ENCODE measurements at regions not wholly inside any gene's neighbourhood (a gene's known extent, or its start where the extent isn't known, plus 50 kb on each side); places are given as distances from the start of the nearest gene placed in this dataset.

- Mint-ChIP-seq H3K27me3 (no peaks in the 10 kb centered on the region), H3K4me1 (no peaks in the 10 kb centered on the region), H3K36me3 (ENCODE audit: low read depth) (no peaks in the 10 kb centered on the region), H3K4me3 (no peak overlapping the region), H3K9me3 (ENCODE audit: low read depth) (no peaks in the 10 kb centered on the region), H3K27ac (no peak overlapping the region)
- ChIA-PET POLR2A (no interaction called here), CTCF (no interaction called here)
- intact Hi-C loops (cut with DNase I, micrococcal nuclease), result no loop called here
- no peak for DNase-seq
- peak; percentile 51 for ATAC-seq
Measured at GRCh38 chr5:124343451-124343867, 403.0 kb downstream of the ZNF608 start.

GRCh38 chr5:124342986-124343385 lies 403.5 kb downstream of the ZNF608 start:
- H3K36me3 Mint-ChIP-seq (ENCODE audit: low read depth), result no peaks in the 10 kb centered on the region
- no peak for DNase-seq
- intact Hi-C loops (cut with DNase I, micrococcal nuclease), result no loop called here
- CTCF ChIA-PET, result no interaction called here
- H3K27ac Mint-ChIP-seq, result no peak overlapping the region
- peaks cover 2% of the 10 kb centered on the region for H3K27me3 Mint-ChIP-seq
- no peak overlapping the region for H3K4me3 Mint-ChIP-seq
- no peaks in the 10 kb centered on the region for H3K9me3 Mint-ChIP-seq (ENCODE audit: low read depth)
- no peak for ATAC-seq
- POLR2A ChIA-PET, result no interaction called here
- no peaks in the 10 kb centered on the region for H3K4me1 Mint-ChIP-seq

GRCh38 chr5:124342584-124342983 lies 403.9 kb downstream of the ZNF608 start:
- ChIA-PET POLR2A (no interaction called here), CTCF (no interaction called here)
- intact Hi-C loops (cut with DNase I, micrococcal nuclease), result no loop called here
- DNase-seq (no peak), ATAC-seq (no peak)
- Mint-ChIP-seq H3K27me3 (peaks cover 2% of the 10 kb centered on the region), H3K4me1 (no peaks in the 10 kb centered on the region), H3K27ac (no peak overlapping the region), H3K9me3 (ENCODE audit: low read depth) (no peaks in the 10 kb centered on the region), H3K36me3 (ENCODE audit: low read depth) (no peaks in the 10 kb centered on the region), H3K4me3 (no peak overlapping the region)

GRCh38 chr5:124342027-124342471 lies 404.4 kb downstream of the ZNF608 start:
- Mint-ChIP-seq H3K4me1 (no peaks in the 10 kb centered on the region), H3K4me3 (no peak overlapping the region), H3K27me3 (peaks cover 2% of the 10 kb centered on the region), H3K9me3 (ENCODE audit: low read depth) (no peaks in the 10 kb centered on the region), H3K27ac (no peak overlapping the region), H3K36me3 (ENCODE audit: low read depth) (no peaks in the 10 kb centered on the region)
- CTCF ChIA-PET, result no interaction called here
- ATAC-seq (no peak), DNase-seq (no peak)
- POLR2A ChIA-PET, result no interaction called here
- intact Hi-C loops (cut with DNase I, micrococcal nuclease), result no loop called here

- ChIA-PET POLR2A (no interaction called here), CTCF (no interaction called here)
- intact Hi-C loops (cut with DNase I, micrococcal nuclease), result no loop called here
- Mint-ChIP-seq H3K27me3 (peaks cover 2% of the 10 kb centered on the region), H3K4me1 (no peaks in the 10 kb centered on the region), H3K4me3 (no peak overlapping the region), H3K9me3 (ENCODE audit: low read depth) (no peaks in the 10 kb centered on the region), H3K27ac (no peak overlapping the region), H3K36me3 (ENCODE audit: low read depth) (no peaks in the 10 kb centered on the region)
- DNase-seq (no peak), ATAC-seq (no peak)
Measured at GRCh38 chr5:124341066-124341858, 405.2 kb downstream of the ZNF608 start.

- CTCF ChIA-PET, result no interaction called here
- no peak overlapping the region for H3K27ac Mint-ChIP-seq
- ATAC-seq (no peak), DNase-seq (no peak)
- no peak overlapping the region for H3K4me3 Mint-ChIP-seq
- no peaks in the 10 kb centered on the region for H3K36me3 Mint-ChIP-seq (ENCODE audit: low read depth)
- intact Hi-C loops (cut with DNase I, micrococcal nuclease), result no loop called here
- H3K27me3 Mint-ChIP-seq, result peaks cover 2% of the 10 kb centered on the region
- no peaks in the 10 kb centered on the region for H3K9me3 Mint-ChIP-seq (ENCODE audit: low read depth)
- H3K4me1 Mint-ChIP-seq, result no peaks in the 10 kb centered on the region
- POLR2A ChIA-PET, result no interaction called here
Measured at GRCh38 chr5:124337996-124338395, 408.4 kb downstream of the ZNF608 start.

GRCh38 chr5:124333298-124333979 lies 413.0 kb downstream of the ZNF608 start:
- CTCF ChIA-PET, result no interaction called here
- no peak overlapping the region for H3K4me3 Mint-ChIP-seq
- no peak for DNase-seq
- H3K27me3 Mint-ChIP-seq, result peaks cover 2% of the 10 kb centered on the region
- no peaks in the 10 kb centered on the region for H3K4me1 Mint-ChIP-seq
- intact Hi-C loops (cut with DNase I, micrococcal nuclease), result no loop called here
- POLR2A ChIA-PET, result no interaction called here
- H3K27ac Mint-ChIP-seq, result no peak overlapping the region
- H3K9me3 Mint-ChIP-seq (ENCODE audit: low read depth), result peaks cover 3% of the 10 kb centered on the region
- no peaks in the 10 kb centered on the region for H3K36me3 Mint-ChIP-seq (ENCODE audit: low read depth)
- ATAC-seq, result no peak

- ATAC-seq, result no peak
- Mint-ChIP-seq H3K4me1 (no peaks in the 10 kb centered on the region), H3K4me3 (no peak overlapping the region), H3K27me3 (no peaks in the 10 kb centered on the region), H3K9me3 (ENCODE audit: low read depth) (peaks cover 3% of the 10 kb centered on the region), H3K36me3 (ENCODE audit: low read depth) (no peaks in the 10 kb centered on the region), H3K27ac (no peak overlapping the region)
- CTCF ChIA-PET, result no interaction called here
- POLR2A ChIA-PET, result no interaction called here
- intact Hi-C loops (cut with DNase I, micrococcal nuclease), result no loop called here
- no peak for DNase-seq
Measured at GRCh38 chr5:124332273-124332672, 414.2 kb downstream of the ZNF608 start.

GRCh38 chr5:124330595-124331220 lies 415.7 kb downstream of the ZNF608 start:
- ChIA-PET POLR2A (no interaction called here), CTCF (no interaction called here)
- no peak for ATAC-seq
- Mint-ChIP-seq H3K4me1 (no peaks in the 10 kb centered on the region), H3K9me3 (ENCODE audit: low read depth) (peaks cover 3% of the 10 kb centered on the region), H3K27ac (no peak overlapping the region), H3K36me3 (ENCODE audit: low read depth) (no peaks in the 10 kb centered on the region), H3K27me3 (no peaks in the 10 kb centered on the region), H3K4me3 (no peak overlapping the region)
- intact Hi-C loops (cut with DNase I, micrococcal nuclease), result no loop called here
- DNase-seq, result no peak

- Mint-ChIP-seq H3K4me1 (no peaks in the 10 kb centered on the region), H3K27ac (no peak overlapping the region), H3K9me3 (ENCODE audit: low read depth) (peaks cover 3% of the 10 kb centered on the region), H3K4me3 (no peak overlapping the region), H3K36me3 (ENCODE audit: low read depth) (no peaks in the 10 kb centered on the region), H3K27me3 (no peaks in the 10 kb centered on the region)
- ATAC-seq (no peak), DNase-seq (no peak)
- POLR2A ChIA-PET, result no interaction called here
- CTCF ChIA-PET, result interaction anchor here (0.7 kb wide), 1 partner anchor 30 kb away, joined by 3 read pairs; no protein-coding TSS in a partner anchor
- intact Hi-C loops (cut with DNase I, micrococcal nuclease), result no loop called here
Measured at GRCh38 chr5:124328201-124328600, 418.2 kb downstream of the ZNF608 start.

- intact Hi-C loops (cut with DNase I, micrococcal nuclease), result no loop called here
- H3K4me1 Mint-ChIP-seq, result no peaks in the 10 kb centered on the region
- no peaks in the 10 kb centered on the region for H3K36me3 Mint-ChIP-seq (ENCODE audit: low read depth)
- no peak overlapping the region for H3K4me3 Mint-ChIP-seq
- no peak overlapping the region for H3K27ac Mint-ChIP-seq
- ChIA-PET POLR2A (no interaction called here), CTCF (no interaction called here)
- ATAC-seq (no peak), DNase-seq (no peak)
- no peaks in the 10 kb centered on the region for H3K9me3 Mint-ChIP-seq (ENCODE audit: low read depth)
- H3K27me3 Mint-ChIP-seq, result no peaks in the 10 kb centered on the region
Measured at GRCh38 chr5:124318661-124319060, 427.8 kb downstream of the ZNF608 start.

GRCh38 chr5:124317451-124317850 lies 429.0 kb downstream of the ZNF608 start:
- ATAC-seq, result no peak
- H3K27ac Mint-ChIP-seq, result no peak overlapping the region
- no peaks in the 10 kb centered on the region for H3K9me3 Mint-ChIP-seq (ENCODE audit: low read depth)
- H3K27me3 Mint-ChIP-seq, result no peaks in the 10 kb centered on the region
- intact Hi-C loops (cut with DNase I, micrococcal nuclease), result no loop called here
- no peaks in the 10 kb centered on the region for H3K4me1 Mint-ChIP-seq
- ChIA-PET CTCF (no interaction called here), POLR2A (no interaction called here)
- H3K36me3 Mint-ChIP-seq (ENCODE audit: low read depth), result no peaks in the 10 kb centered on the region
- no peak for DNase-seq
- H3K4me3 Mint-ChIP-seq, result no peak overlapping the region

Measured in activated CD4-positive, alpha-beta T cell treated with anti-CD3 and anti-CD28 coated beads for 36 hours (primary cell).